CD14-positive monocyte (primary cell): ENCODE measurements at regions not wholly inside any gene's neighbourhood (a gene's known extent, or its start where the extent isn't known, plus 50 kb on each side); places are given as distances from the start of the nearest gene placed in this dataset.

Source experiments
- DNase-seq, 3 donors: peaks; one replicate each; pipeline ENCODE4 v3.0.0-alpha.2; 2011 to 2022
- H2AFZ ChIP-seq: 2 replicates; pipeline ENCODE4 v1.6.0; 2012; ENCODE audit warnings: mild to moderate bottlenecking, low read depth, low read length, inconsistent platforms; ENCODE audit not compliant: insufficient read depth, poor library complexity, severe bottlenecking
- H3K27ac ChIP-seq, 2 donors: 1 replicate in 1 of 2; 2 replicates in 1 of 2; pipeline ENCODE4 v1.5.1; 2012 to 2013; ENCODE audit warnings: low read length in 2 of 2, control low read depth in 1 of 2, inconsistent platforms in 1 of 2, low read depth in 1 of 2, mild to moderate bottlenecking in 1 of 2
- H3K27me3 ChIP-seq, 2 donors: one replicate each; pipeline versions ENCODE4 v1.6.0 to v1.6.1; 2011 to 2013; ENCODE audit warnings: low read length in 2 of 2; ENCODE audit not compliant: control insufficient read depth in 2 of 2, insufficient read depth in 2 of 2
- H3K36me3 ChIP-seq, 2 donors: replicated peaks in 1 of 2; 1 replicate in 1 of 2; 2 replicates in 1 of 2; pipeline versions ENCODE4 v1.5.1 to v1.6.1; 2012 to 2013; ENCODE audit warnings: low read length in 2 of 2, control low read depth in 1 of 2, inconsistent platforms in 1 of 2, mild to moderate bottlenecking in 1 of 2; ENCODE audit not compliant: insufficient read depth in 2 of 2, control insufficient read depth in 1 of 2
- H3K4me1 ChIP-seq, 2 donors: 1 replicate in 1 of 2; 2 replicates in 1 of 2; pipeline versions ENCODE4 v1.5.1 to v1.6.1; 2012 to 2013; ENCODE audit warnings: low read length in 2 of 2, control low read depth in 1 of 2, inconsistent platforms in 1 of 2, mild to moderate bottlenecking in 1 of 2, moderate library complexity in 1 of 2; ENCODE audit not compliant: insufficient read depth in 2 of 2, control insufficient read depth in 1 of 2
- H3K4me2 ChIP-seq: replicated peaks from 2 replicates; pipeline ENCODE3; 2012; ENCODE audit warnings: low read length, moderate library complexity, mild to moderate bottlenecking; ENCODE audit not compliant: poor library complexity, severe bottlenecking; ENCODE audit errors: extremely low read depth
- H3K4me3 ChIP-seq, 3 experiments: fragments of 200-600 bp in 1 of 3; sonication (generic) in 1 of 3; replicated peaks in 1 of 3; 1 replicate in 2 of 3; 2 replicates in 1 of 3; pipeline ENCODE4 v1.5.1; 2011 to 2013; ENCODE audit warnings: low read length in 3 of 3, mild to moderate bottlenecking in 3 of 3, control low read depth in 2 of 3, low read depth in 2 of 3, inconsistent platforms in 1 of 3, moderate library complexity in 1 of 3
- H3K79me2 ChIP-seq: 2 replicates; pipeline ENCODE4 v1.6.0; 2012; ENCODE audit warnings: mild to moderate bottlenecking, control low read depth, inconsistent platforms, low read length, moderate library complexity; ENCODE audit not compliant: insufficient read depth
- H3K9ac ChIP-seq: 2 replicates; pipeline ENCODE4 v1.6.0; 2017; ENCODE audit warnings: low read length, mild to moderate bottlenecking; ENCODE audit not compliant: insufficient read depth, poor library complexity, severe bottlenecking
- H3K9me3 ChIP-seq, 2 donors: replicated peaks in 1 of 2; 1 replicate in 1 of 2; 2 replicates in 1 of 2; pipeline versions ENCODE4 v1.5.1 to v1.6.1; 2012 to 2013; ENCODE audit warnings: low read length in 2 of 2, control low read depth in 1 of 2; ENCODE audit not compliant: control insufficient read depth in 1 of 2, insufficient read depth in 1 of 2
- H4K20me1 ChIP-seq: 2 replicates; pipeline ENCODE4 v1.6.0; 2012; ENCODE audit warnings: mild to moderate bottlenecking, low read length, control low read depth, moderate library complexity; ENCODE audit not compliant: insufficient read depth
- H3K27ac Mint-ChIP-seq, 7 donors: one replicate each; pipeline ENCODE4 v1.8.0; 2020; ENCODE audit warnings: mild to moderate bottlenecking in 7 of 7, mixed read lengths in 7 of 7, moderate library complexity in 6 of 7, inconsistent platforms in 2 of 7
- H3K27me3 Mint-ChIP-seq, 3 donors: one replicate each; pipeline ENCODE4 v1.8.0; 2021 to 2022; ENCODE audit warnings: low read depth in 3 of 3, mild to moderate bottlenecking in 3 of 3, mixed read lengths in 3 of 3, moderate library complexity in 3 of 3, inconsistent platforms in 1 of 3
- H3K36me3 Mint-ChIP-seq, 2 donors: one replicate each; pipeline ENCODE4 v1.8.0; 2020; ENCODE audit warnings: mixed read lengths in 2 of 2, inconsistent platforms in 1 of 2, mild to moderate bottlenecking in 1 of 2
- H3K4me1 Mint-ChIP-seq: one replicate; pipeline ENCODE4 v1.8.0; 2020; ENCODE audit warnings: mild to moderate bottlenecking, mixed read lengths
- H3K4me3 Mint-ChIP-seq, 2 donors: one replicate each; pipeline ENCODE4 v1.8.0; 2020; ENCODE audit warnings: mild to moderate bottlenecking in 2 of 2, mixed read lengths in 2 of 2, moderate library complexity in 1 of 2
- H3K9me3 Mint-ChIP-seq, 7 donors: one replicate each; pipeline ENCODE4 v1.8.0; 2020 to 2022; ENCODE audit warnings: mixed read lengths in 7 of 7, mild to moderate bottlenecking in 6 of 7, moderate library complexity in 6 of 7, inconsistent platforms in 2 of 7
- CTCF ChIP-seq: fragments of 200-600 bp; IDR thresholded peaks from one replicate; pipeline ENCODE4 v1.8.0; 2022; ENCODE audit warnings: antibody characterized with exemption, mild to moderate bottlenecking
- WGBS: methylation state at CpG from one replicate; pipeline ENCODE4 v1.1.5; 2013; ENCODE audit warnings: missing lambda C conversion rate; ENCODE audit not compliant: insufficient coverage; 5-methylcytosine and 5-hydroxymethylcytosine counted together
- intact Hi-C, 2 donors: fragments of 100-400 bp; cut with micrococcal nuclease; formaldehyde crosslinking; loops; one replicate each; pipeline versions ENCODE4 v1.15.0 to v1.15.1; 2023

GRCh38 chr9:93815135-93815534, 140.0 kb downstream of the BARX1 start:
- no peak for DNase-seq
- no peaks in the 10 kb centered on the region for H3K36me3 ChIP-seq
- H3K4me1 ChIP-seq: no peaks in the 10 kb centered on the region
- no peak overlapping the region for H2AFZ ChIP-seq
- H3K79me2 ChIP-seq: no peaks in the 10 kb centered on the region
- H3K4me3 ChIP-seq: no peak overlapping the region
- H3K4me1 Mint-ChIP-seq: no peaks in the 10 kb centered on the region
- peak overlapping the region in 1 of 2 donors; percentile 22 for H3K4me3 Mint-ChIP-seq
- no peak overlapping the region for H3K27ac ChIP-seq
- no peak for TF ChIP-seq CTCF
- H3K9me3 ChIP-seq: peaks cover 0 to 5% of the 10 kb centered on the region in 2 donors
- no peak overlapping the region for H3K27ac Mint-ChIP-seq
- H3K36me3 Mint-ChIP-seq: no peaks in the 10 kb centered on the region
- no CpG with 5 or more reads among the region's 4 CpGs for WGBS
- peaks cover 4 to 13% (median 4%) of the 10 kb centered on the region in 7 donors for H3K9me3 Mint-ChIP-seq
- H3K27me3 ChIP-seq: peaks cover 0 to 2% of the 10 kb centered on the region in 2 donors
- H4K20me1 ChIP-seq: no peaks in the 10 kb centered on the region
- intact Hi-C loops: no loop called here
- no peak overlapping the region for H3K4me2 ChIP-seq
- H3K27me3 Mint-ChIP-seq: peaks cover 6 to 17% (median 16%) of the 10 kb centered on the region in 3 donors
- H3K9ac ChIP-seq: no peak overlapping the region

GRCh38 chr9:93814077-93814956, 140.8 kb downstream of the BARX1 start:
- no peaks in the 10 kb centered on the region for H3K4me1 ChIP-seq
- no peak overlapping the region for H3K4me2 ChIP-seq
- no peaks in the 10 kb centered on the region for H3K79me2 ChIP-seq
- H4K20me1 ChIP-seq: no peaks in the 10 kb centered on the region
- no peak overlapping the region for H2AFZ ChIP-seq
- no peaks in the 10 kb centered on the region for H3K36me3 Mint-ChIP-seq
- no peak overlapping the region for H3K4me3 Mint-ChIP-seq
- H3K27me3 ChIP-seq: peaks cover 0 to 2% of the 10 kb centered on the region in 2 donors
- no peak for TF ChIP-seq CTCF
- peaks cover 4 to 11% (median 4%) of the 10 kb centered on the region in 7 donors for H3K9me3 Mint-ChIP-seq
- WGBS: 37% methylated on average over 10 of the region's 12 CpGs
- no peak for DNase-seq
- H3K4me1 Mint-ChIP-seq: no peaks in the 10 kb centered on the region
- H3K27ac Mint-ChIP-seq: no peak overlapping the region
- intact Hi-C loops: no loop called here
- H3K27me3 Mint-ChIP-seq: peaks cover 6 to 16% (median 11%) of the 10 kb centered on the region in 3 donors
- peaks cover 0 to 5% of the 10 kb centered on the region in 2 donors for H3K9me3 ChIP-seq
- no peak overlapping the region for H3K4me3 ChIP-seq
- no peak overlapping the region for H3K27ac ChIP-seq
- H3K9ac ChIP-seq: no peak overlapping the region
- no peaks in the 10 kb centered on the region for H3K36me3 ChIP-seq
